Amniotic stem cell (primary cell): ENCODE measurements at regions not wholly inside any gene's neighbourhood (a gene's known extent, or its start where the extent isn't known, plus 50 kb on each side); places are given as distances from the start of the nearest gene placed in this dataset.
A peak's percentile ranks its signal among the peaks of the same experiment; 100 is the strongest.

Experiments
- DNase-seq: peaks from one replicate; lab custom pipeline; 2025; lab: John Stamatoyannopoulos, UW

DNA sequence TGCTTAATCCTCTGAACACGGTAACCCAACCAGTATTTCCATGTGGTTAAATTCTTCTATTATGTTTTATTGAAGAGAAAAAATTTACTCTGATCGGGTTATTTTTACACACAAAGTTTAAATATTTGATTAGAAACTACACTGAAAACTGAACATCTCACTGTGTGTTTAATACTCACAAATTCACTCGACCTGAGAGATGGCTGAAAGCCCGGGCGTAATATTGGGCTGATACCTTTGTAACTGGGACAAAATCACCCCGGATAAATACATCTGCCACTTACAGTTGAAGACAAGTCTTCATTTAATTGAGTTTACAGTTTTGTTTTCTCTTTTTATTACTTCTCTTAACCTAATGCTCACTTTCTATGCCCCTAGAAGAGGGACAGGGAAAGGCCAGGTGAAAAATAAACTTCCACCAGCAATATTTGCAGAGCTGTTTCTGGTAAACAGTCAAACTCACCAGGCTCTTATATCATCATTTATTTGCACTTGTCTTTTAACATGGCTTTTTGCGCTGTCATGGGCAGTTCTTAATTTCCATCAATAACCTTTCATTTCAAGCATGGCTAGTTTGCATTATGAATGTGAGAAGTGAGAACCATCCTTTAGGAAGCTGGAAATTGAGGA is 145.6 kb upstream of the TMCO5A start:
- DNase-seq, result no peak

- no peak for DNase-seq
Measured at GRCh38 chr15:37789397-37789786, 145.0 kb upstream of the TMCO5A start.

DNA sequence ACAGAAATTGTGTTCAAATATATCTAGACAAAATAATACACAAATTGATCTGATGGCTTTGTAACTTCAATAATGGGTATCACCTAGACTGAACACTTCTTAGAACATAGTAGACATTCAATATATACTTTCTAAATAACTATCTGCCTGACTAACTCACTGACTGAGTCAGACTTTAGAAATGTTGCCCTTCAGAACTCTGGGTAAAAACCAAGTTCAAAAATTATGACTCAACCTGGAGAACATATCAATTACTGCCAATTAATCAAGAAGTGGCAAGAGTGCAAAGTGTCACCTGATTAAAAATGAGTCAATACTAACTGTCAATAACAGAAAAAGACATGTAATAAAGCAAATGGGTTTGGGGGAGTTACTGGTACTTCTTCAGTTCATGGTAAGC is 144.6 kb upstream of the TMCO5A start:
- no peak for DNase-seq

- no peak for DNase-seq
Measured at GRCh38 chr15:37791693-37792092, 142.7 kb upstream of the TMCO5A start.

DNA sequence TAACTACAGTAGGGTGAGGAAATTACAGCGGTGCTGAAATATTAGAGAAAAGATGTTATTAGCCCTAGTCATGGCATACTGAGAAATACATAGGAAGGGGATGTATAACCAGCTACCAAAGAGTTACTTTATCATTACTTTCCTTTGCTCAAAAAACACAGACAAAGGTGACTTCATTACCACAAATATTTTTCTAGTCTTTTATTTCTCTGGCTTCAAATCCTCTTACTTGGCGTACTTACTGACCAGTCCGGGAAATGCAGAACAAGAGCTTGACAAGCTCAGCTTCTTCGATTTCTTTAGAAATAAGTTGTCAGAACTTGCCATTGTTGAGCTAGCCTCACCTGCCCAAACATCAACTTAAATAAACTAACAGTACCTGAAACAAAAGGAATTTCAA is 142.1 kb upstream of the TMCO5A start:
- no peak for DNase-seq

DNA sequence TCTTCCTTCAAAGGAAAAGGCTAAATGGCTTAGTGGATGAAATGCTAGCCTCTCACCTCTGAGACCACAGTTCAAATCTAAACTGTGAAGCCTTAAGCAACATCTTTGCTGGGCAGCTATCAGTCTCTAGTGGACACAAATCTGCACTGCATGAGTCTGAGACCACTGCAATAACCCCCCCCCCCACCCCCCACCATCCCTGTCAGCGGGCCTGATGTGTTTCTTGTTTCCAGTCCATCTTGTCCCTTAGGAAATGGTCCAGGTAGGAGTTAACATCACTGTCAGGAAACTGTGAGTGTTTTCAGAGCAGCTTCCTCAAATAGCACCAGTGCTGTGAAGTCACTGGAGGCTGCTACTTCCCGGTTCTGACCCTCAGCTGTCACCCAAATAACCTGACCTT is 140.6 kb upstream of the TMCO5A start:
- DNase-seq, result no peak

GRCh38 chr15:37794947-37795346 is 139.5 kb upstream of the TMCO5A start:
- no peak for DNase-seq

DNA sequence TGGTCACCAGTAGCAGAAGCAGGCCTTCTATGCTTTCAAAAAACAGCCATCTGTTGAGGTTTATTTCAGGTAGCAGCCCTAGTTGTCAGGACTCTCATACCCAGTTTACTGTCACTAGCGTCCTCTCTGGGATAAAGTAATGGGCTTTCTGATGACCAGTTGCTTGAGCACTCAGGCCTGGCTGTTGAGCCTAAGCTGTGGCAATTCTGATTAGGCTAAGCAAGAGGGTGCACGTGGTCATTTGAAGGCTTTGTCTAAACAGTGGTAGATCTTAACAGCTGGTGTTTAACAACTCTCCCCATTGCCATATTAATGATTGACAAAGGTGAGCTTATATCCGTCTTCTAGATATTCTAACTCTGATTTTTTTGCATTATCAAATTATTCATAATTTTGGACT is 132.9 kb upstream of the TMCO5A start:
- no peak for DNase-seq

DNA sequence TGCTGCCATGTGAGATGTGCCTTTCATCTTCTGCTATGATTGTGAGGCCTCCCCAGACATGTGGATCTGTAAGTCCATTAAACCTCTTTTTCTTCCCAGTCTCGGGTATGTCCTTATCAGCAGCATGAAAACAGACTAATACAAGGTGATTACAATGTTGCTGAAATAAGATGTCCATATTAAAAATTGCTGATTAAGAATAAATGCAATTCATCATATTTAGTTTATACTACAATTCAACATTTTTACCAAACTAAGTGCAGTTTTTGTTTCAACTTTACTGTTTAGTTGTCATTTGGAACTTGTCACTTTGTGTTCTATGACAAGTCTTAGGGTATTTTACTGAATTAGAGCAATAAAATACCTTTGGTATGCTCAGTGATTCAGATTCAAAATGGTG is 127.6 kb upstream of the TMCO5A start:
- no peak for DNase-seq

DNA sequence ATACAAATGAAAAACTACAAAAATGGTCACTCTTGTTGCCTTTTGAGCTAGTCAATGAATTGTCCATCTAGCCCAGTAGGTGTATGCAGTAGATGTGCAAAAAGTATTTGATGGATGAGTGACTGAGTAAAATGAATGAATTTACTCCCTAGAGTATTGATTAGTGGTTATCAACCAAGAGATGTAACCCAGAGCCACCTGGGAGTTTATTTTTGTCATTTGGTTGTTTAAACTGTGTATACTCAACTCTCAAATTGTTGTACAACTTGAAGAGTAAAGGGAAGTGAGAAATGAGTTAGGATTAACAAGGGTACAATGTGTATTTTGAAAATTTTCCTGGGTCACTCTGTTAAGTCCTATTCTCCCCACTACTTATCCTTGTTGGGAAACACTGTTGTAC is 124.1 kb upstream of the TMCO5A start:
- DNase-seq, result no peak

DNA sequence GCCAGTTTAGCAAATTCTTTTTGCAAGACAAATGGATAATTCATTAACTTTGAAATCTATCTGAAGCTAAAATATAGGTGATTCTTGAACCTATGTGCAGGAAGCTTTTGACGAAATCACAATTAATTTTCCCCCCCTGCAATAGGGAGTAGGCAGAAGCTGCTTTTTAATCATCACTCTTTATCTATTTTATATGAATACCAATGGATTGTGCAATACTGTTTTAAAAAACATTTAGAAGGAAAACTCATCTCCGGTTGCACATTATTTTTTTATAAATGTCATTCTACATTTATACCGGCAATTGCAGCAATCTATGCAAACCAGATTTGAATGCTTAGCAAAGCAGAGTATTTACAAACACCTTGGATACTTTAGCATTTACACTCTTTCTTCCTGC is 121.1 kb upstream of the TMCO5A start:
- DNase-seq, result no peak

DNA sequence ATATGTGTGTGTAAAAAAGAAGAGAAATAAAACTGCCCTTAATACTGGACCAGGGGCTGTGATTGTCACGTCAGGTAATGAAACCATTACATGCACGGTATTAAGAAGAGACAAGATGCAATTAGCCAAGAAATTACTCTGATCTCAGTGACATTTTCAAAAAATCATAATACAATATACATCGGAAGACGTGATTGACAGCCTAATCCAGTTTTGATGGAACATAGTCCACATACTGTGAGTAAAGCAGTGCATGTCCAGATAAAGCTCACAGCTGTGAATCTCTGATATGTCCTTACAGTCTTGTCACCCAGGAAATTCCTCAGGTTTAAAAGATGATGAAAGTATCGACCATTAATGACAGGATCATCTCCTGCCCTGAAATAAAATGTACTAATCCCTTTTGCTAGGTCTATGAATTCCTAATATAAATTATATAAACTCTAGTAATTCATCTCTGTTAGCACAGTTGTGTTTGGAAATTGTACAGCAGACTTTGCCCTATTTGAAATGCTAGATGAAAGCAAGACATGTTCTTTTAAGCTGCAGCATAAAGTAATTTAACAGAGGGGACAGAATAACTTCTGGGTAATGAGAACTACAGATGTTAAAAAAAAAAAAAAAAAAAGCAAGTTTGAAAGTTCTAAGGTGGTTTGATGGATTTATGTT is 119.5 kb upstream of the TMCO5A start:
- DNase-seq, result no peak

- DNase-seq, result no peak
Measured at GRCh38 chr15:37818152-37818677, 116.2 kb upstream of the TMCO5A start.

GRCh38 chr15:37819191-37819590 is 115.2 kb upstream of the TMCO5A start:
- no peak for DNase-seq

GRCh38 chr15:37820380-37821128 is 113.9 kb upstream of the TMCO5A start:
- DNase-seq, result no peak

DNA sequence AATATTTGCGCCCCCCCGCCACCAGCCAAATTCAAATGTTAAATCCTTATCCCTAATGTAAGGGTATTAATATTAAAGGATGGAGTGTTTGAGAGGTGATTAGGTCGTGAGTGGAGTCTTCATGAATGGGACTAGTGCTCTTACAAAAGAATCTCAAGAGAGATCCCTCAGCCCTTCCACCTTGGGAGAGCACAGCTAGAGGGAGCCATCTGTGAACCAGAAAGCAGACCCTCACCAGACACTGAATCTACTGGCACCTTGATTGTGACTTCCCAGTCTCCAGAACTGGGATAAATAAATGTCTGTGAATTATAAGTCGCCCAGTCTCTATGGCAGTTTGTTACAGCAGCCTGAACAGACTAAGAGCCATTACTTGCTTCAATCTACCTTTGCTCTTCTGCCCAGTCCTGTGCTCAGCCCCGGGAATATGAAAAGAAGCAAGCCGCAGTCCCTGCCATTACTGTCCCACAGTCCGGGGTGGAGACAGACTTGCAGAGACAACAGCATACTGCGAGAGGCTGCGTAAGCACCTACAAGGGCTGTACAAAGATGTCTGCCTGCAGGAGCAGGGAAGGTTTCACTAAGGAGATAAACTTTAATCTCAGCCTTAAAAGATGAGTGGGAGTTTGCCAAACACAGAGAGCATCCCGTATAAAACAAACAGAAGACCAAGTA is 110.7 kb upstream of the TMCO5A start:
- DNase-seq, result no peak

- DNase-seq, result peak; percentile 83
Measured at GRCh38 chr15:37824717-37825382, 109.6 kb upstream of the TMCO5A start.

DNA sequence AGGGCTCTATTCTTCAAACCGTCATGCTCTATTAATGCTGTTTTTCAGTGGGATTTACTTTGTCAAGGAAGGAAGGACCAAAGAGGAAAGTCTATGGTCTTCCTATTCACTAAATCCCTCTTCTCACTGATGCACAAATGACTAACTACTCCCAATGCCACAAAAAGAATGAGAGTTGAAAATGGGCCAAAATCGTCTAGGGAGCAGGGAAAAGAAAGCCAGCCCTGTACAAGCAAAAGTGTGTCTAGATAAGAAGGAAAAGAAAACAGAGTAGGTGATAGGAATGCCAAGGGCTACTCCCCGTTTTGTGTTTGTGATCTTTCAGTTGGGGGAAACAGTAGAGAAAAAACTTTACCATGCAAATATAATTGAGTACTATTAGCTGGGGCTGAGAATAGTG is 97.2 kb upstream of the TMCO5A start:
- no peak for DNase-seq

GRCh38 chr15:37847776-37848175 is 86.7 kb upstream of the TMCO5A start:
- no peak for DNase-seq

GRCh38 chr15:37856109-37856508 is 78.3 kb upstream of the TMCO5A start:
- DNase-seq, result no peak

GRCh38 chr15:37860896-37861295 is 73.5 kb upstream of the TMCO5A start:
- DNase-seq, result no peak

GRCh38 chr15:37865687-37866086 is 68.8 kb upstream of the TMCO5A start:
- no peak for DNase-seq
